K562 (cell line): ENCODE measurements at regions not wholly inside any gene's neighbourhood (a gene's known extent, or its start where the extent isn't known, plus 50 kb on each side); places are given as distances from the start of the nearest gene placed in this dataset.

ENCODE experiments used
- ETV6 ChIP-seq, 3 experiments: fragments of 150-350 bp in 1 of 3; sonication (generic) in 1 of 3; formaldehyde crosslinking in 1 of 3; IDR thresholded peaks; 2 replicates each; pipeline versions ENCODE4 v1.6.1 to v1.8.0; 2014 to 2022; ENCODE audit warnings: borderline replicate concordance in 2 of 3, low read depth in 2 of 3, antibody characterized with exemption in 1 of 3, low read length in 1 of 3, mild to moderate bottlenecking in 1 of 3, missing genetic modification reagents in 1 of 3
- GATA2 ChIP-seq: sonication (generic); formaldehyde crosslinking; IDR thresholded peaks from 2 replicates; pipeline ENCODE4 v1.4.0; 2020; ENCODE audit warnings: mild to moderate bottlenecking, missing genetic modification reagents
- MCM2 ChIP-seq: fragments of 450-650 bp; IDR thresholded peaks from 2 replicates; pipeline ENCODE4 v1.6.1; 2017; ENCODE audit warnings: low read depth, mild to moderate bottlenecking
- POLR2AphosphoS5 ChIP-seq: IDR thresholded peaks from 2 replicates; pipeline ENCODE4 v1.6.1; 2011; ENCODE audit warnings: mild to moderate bottlenecking, low read depth, low read length, moderate library complexity; ENCODE audit not compliant: control insufficient read depth, insufficient read depth
- RUNX1 ChIP-seq: sonication (generic); IDR thresholded peaks from 2 replicates; pipeline ENCODE4 v1.6.1; 2016; ENCODE audit warnings: antibody characterized with exemption, low read depth
- TBP ChIP-seq: optimal IDR thresholded peaks from 2 replicates; pipeline ENCODE3; 2011; ENCODE audit warnings: low read depth, low read length, improper control_type of control experiment
- U2AF1 ChIP-seq: fragments of 200-400 bp; formaldehyde crosslinking; optimal IDR thresholded peaks from 2 replicates; pipeline ENCODE3; 2017; ENCODE audit warnings: mild to moderate bottlenecking, low read depth, low read length, moderate library complexity
- VEZF1 ChIP-seq: fragments of 200-800 bp; sonication (Bioruptor generic); IDR thresholded peaks from 2 replicates; pipeline ENCODE4 v1.6.1; 2017; ENCODE audit warnings: missing genetic modification characterization, missing compliant biosample characterization
- ZC3H8 ChIP-seq: fragments of 450-650 bp; IDR thresholded peaks from 2 replicates; pipeline ENCODE4 v1.6.1; 2017
- ZFX ChIP-seq: sonication (generic); formaldehyde crosslinking; IDR thresholded peaks from 2 replicates; pipeline ENCODE4 v1.8.0; 2022; ENCODE audit warnings: mild to moderate bottlenecking, missing genetic modification reagents, moderate library complexity
- ZZZ3 ChIP-seq: fragments of 450-650 bp; IDR thresholded peaks from 2 replicates; pipeline ENCODE4 v1.6.1; 2016; ENCODE audit warnings: antibody characterized with exemption, mild to moderate bottlenecking, moderate library complexity
- TF ChIP-seq, protein P1 (sequence below): fragments of 450-650 bp; IDR thresholded peaks from 2 replicates; pipeline ENCODE4 v1.6.1; 2018; ENCODE audit not compliant: partially characterized antibody

- TF ChIP-seq GATA2 (CRISPR knock-in tag) (no peak), ZZZ3 (no peak), ZFX (CRISPR knock-in tag) (no peak), ETV6 (IDR thresholded peaks at IDR 0.05; ENCODE audit: borderline replicate concordance in 1 of 2, low read depth in 2 of 2, low read length in 1 of 2) (no peak), ETV6 (CRISPR knock-in tag; IDR thresholded peaks at IDR 0.05; ENCODE audit: borderline replicate concordance) (no peak), VEZF1 (CRISPR knock-in tag) (no peak), TBP (no peak), RUNX1 (no peak), ZC3H8 (no peak), U2AF1 (no peak), MCM2 (no peak), POLR2AphosphoS5 (no peak)
- TF ChIP-seq, protein P1, sequence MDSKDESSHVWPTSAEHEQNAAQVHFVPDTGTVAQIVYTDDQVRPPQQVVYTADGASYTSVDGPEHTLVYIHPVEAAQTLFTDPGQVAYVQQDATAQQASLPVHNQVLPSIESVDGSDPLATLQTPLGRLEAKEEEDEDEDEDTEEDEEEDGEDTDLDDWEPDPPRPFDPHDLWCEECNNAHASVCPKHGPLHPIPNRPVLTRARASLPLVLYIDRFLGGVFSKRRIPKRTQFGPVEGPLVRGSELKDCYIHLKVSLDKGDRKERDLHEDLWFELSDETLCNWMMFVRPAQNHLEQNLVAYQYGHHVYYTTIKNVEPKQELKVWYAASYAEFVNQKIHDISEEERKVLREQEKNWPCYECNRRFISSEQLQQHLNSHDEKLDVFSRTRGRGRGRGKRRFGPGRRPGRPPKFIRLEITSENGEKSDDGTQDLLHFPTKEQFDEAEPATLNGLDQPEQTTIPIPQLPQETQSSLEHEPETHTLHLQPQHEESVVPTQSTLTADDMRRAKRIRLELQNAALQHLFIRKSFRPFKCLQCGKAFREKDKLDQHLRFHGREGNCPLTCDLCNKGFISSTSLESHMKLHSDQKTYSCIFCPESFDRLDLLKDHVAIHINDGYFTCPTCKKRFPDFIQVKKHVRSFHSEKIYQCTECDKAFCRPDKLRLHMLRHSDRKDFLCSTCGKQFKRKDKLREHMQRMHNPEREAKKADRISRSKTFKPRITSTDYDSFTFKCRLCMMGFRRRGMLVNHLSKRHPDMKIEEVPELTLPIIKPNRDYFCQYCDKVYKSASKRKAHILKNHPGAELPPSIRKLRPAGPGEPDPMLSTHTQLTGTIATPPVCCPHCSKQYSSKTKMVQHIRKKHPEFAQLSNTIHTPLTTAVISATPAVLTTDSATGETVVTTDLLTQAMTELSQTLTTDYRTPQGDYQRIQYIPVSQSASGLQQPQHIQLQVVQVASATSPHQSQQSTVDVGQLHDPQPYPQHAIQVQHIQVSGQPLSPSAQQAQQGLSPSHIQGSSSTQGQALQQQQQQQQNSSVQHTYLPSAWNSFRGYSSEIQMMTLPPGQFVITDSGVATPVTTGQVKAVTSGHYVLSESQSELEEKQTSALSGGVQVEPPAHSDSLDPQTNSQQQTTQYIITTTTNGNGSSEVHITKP: no peak
These were observed 1808.5 kb upstream of the DEFB115 start (continued) for GRCh38 chr20:29448806-29449470.
